IMR-90 (cell line): ENCODE measurements at regions not wholly inside any gene's neighbourhood (a gene's known extent, or its start where the extent isn't known, plus 50 kb on each side); places are given as distances from the start of the nearest gene placed in this dataset.

ENCODE experiments used
- ATAC-seq: fragments of 200-7000 bp; cut with Tn5 transposase; 2 replicates; pipeline ENCODE4 v1.9.1; 2020; ENCODE audit warnings: low read depth, mild to moderate bottlenecking, moderate library complexity
- BruUV-seq: library from RNA; stranded (reverse); fragments of 400-500 nt; replicated peaks from 2 replicates; lab custom pipeline; 2021; lab: Mats Ljungman, UMichigan
- CTCF ChIA-PET: fragments of 300-600 bp; formaldehyde crosslinking; extraction: SDS; loops from one replicate; lab custom pipeline; 2021; ENCODE audit warnings: antibody characterized with exemption; lab: Yijun Ruan, JAX
- POLR2A ChIA-PET: fragments of 300-600 bp; sonication (Branson Sonifier 250); formaldehyde crosslinking; loops from one replicate; lab custom pipeline; 2022; ENCODE audit warnings: antibody characterized with exemption; ENCODE audit not compliant: unreplicated experiment; lab: Charles Lee
- DNase-seq: peaks from one replicate; pipeline ENCODE4 v3.0.0; 2013
- H2AFZ ChIP-seq: replicated peaks from 2 replicates; pipeline ENCODE3; 2013; ENCODE audit warnings: low read length, mild to moderate bottlenecking; ENCODE audit not compliant: poor library complexity
- H2AK5ac ChIP-seq: 2 replicates; pipeline ENCODE4 v1.6.1; 2013; ENCODE audit warnings: low read depth, low read length, inconsistent platforms
- H2AK9ac ChIP-seq: replicated peaks from 2 replicates; pipeline ENCODE3; 2013; ENCODE audit warnings: mild to moderate bottlenecking, low read depth, low read length, moderate library complexity; ENCODE audit not compliant: poor library complexity
- H2BK120ac ChIP-seq: 2 replicates; pipeline ENCODE4 v1.6.1; 2013; ENCODE audit warnings: low read depth, low read length, inconsistent platforms
- H2BK15ac ChIP-seq: 3 replicates; pipeline ENCODE4 v1.6.1; 2013; ENCODE audit warnings: low read depth, low read length, inconsistent platforms
- H2BK20ac ChIP-seq: 2 replicates; pipeline ENCODE4 v1.6.1; 2013; ENCODE audit warnings: low read depth, mild to moderate bottlenecking, inconsistent platforms, low read length, moderate library complexity
- H2BK5ac ChIP-seq: 2 replicates; pipeline ENCODE4 v1.6.1; 2013; ENCODE audit warnings: mild to moderate bottlenecking, low read depth, low read length, inconsistent platforms; ENCODE audit not compliant: poor library complexity, severe bottlenecking
- H3K14ac ChIP-seq: replicated peaks from 2 replicates; pipeline ENCODE4 v1.6.1; 2013; ENCODE audit warnings: low read depth, low read length, inconsistent platforms
- H3K18ac ChIP-seq: 2 replicates; pipeline ENCODE4 v1.6.1; 2013; ENCODE audit warnings: low read depth, low read length, control low read depth
- H3K23ac ChIP-seq: 2 replicates; pipeline ENCODE4 v1.6.1; 2013; ENCODE audit warnings: low read depth, low read length, inconsistent platforms
- H3K27ac ChIP-seq: 2 replicates; pipeline ENCODE4 v1.5.1; 2013; ENCODE audit warnings: mild to moderate bottlenecking, control low read depth, low read length; ENCODE audit not compliant: insufficient read depth
- H3K27me3 ChIP-seq: 2 replicates; pipeline ENCODE4 v1.6.1; 2013; ENCODE audit warnings: low read length; ENCODE audit not compliant: control insufficient read depth, insufficient read depth
- H3K36me3 ChIP-seq: 2 replicates; pipeline ENCODE4 v1.6.1; 2013; ENCODE audit warnings: low read length, mixed read lengths; ENCODE audit not compliant: control insufficient read depth, insufficient read depth
- H3K4ac ChIP-seq: 2 replicates; pipeline ENCODE4 v1.6.1; 2013; ENCODE audit warnings: low read depth, low read length, inconsistent platforms
- H3K4me1 ChIP-seq: 2 replicates; pipeline ENCODE4 v1.6.1; 2013; ENCODE audit warnings: low read length, mixed read lengths; ENCODE audit not compliant: control insufficient read depth, insufficient read depth
- H3K4me2 ChIP-seq: 2 replicates; pipeline ENCODE4 v1.6.1; 2013; ENCODE audit warnings: low read depth, mild to moderate bottlenecking, control low read depth, low read length, moderate library complexity
- H3K4me3 ChIP-seq: 2 replicates; pipeline ENCODE4 v1.5.1; 2013; ENCODE audit warnings: low read depth, mild to moderate bottlenecking, control low read depth, low read length, moderate library complexity; ENCODE audit not compliant: insufficient read depth
- H3K56ac ChIP-seq: 2 replicates; pipeline ENCODE4 v1.6.1; 2013; ENCODE audit warnings: low read length, inconsistent platforms; ENCODE audit not compliant: insufficient read depth; ENCODE audit errors: extremely low read depth
- H3K79me1 ChIP-seq, 2 experiments: 2 replicates each; pipeline ENCODE4 v1.6.1; 2013; ENCODE audit warnings: low read length in 2 of 2, inconsistent platforms in 1 of 2, low read depth in 1 of 2
- H3K9ac ChIP-seq: 2 replicates; pipeline ENCODE4 v1.6.1; 2013; ENCODE audit warnings: low read depth, low read length, control low read depth
- H3K9me1 ChIP-seq: 2 replicates; pipeline ENCODE4 v1.6.1; 2013; ENCODE audit warnings: low read length, inconsistent platforms; ENCODE audit not compliant: insufficient read depth
- H3K9me3 ChIP-seq: 2 replicates; pipeline ENCODE4 v1.6.1; 2013; ENCODE audit warnings: low read length; ENCODE audit not compliant: control insufficient read depth, insufficient read depth
- H4K20me1 ChIP-seq: 2 replicates; pipeline ENCODE4 v1.6.1; 2013; ENCODE audit warnings: low read length, inconsistent platforms; ENCODE audit not compliant: insufficient read depth
- H4K5ac ChIP-seq: 2 replicates; pipeline ENCODE4 v1.6.1; 2013; ENCODE audit warnings: mild to moderate bottlenecking, low read depth, low read length, control low read depth
- H4K8ac ChIP-seq, 2 experiments: 2 replicates each; pipeline ENCODE4 v1.6.1; 2013; ENCODE audit warnings: low read depth in 2 of 2, low read length in 2 of 2, control low read depth in 1 of 2, inconsistent platforms in 1 of 2
- H4K91ac ChIP-seq: 2 replicates; pipeline ENCODE4 v1.6.1; 2013; ENCODE audit warnings: low read depth, low read length, inconsistent platforms; ENCODE audit not compliant: insufficient read depth
- CEBPB ChIP-seq: IDR thresholded peaks from 2 replicates; pipeline ENCODE4 v1.6.1; 2012; ENCODE audit warnings: low read depth, low read length, improper control_type of control experiment
- MAZ ChIP-seq: IDR thresholded peaks from 2 replicates; pipeline ENCODE4 v1.6.1; 2012; ENCODE audit warnings: low read depth, mild to moderate bottlenecking, low read length, improper control_type of control experiment, moderate library complexity, borderline replicate concordance
- RFX5 ChIP-seq: IDR thresholded peaks from 2 replicates; pipeline ENCODE4 v1.8.0; 2012; ENCODE audit warnings: low read depth, mild to moderate bottlenecking, low read length, moderate library complexity
- WGBS, 2 experiments: methylation state at CpG; one replicate each; pipeline versions ENCODE4 v1.1.5 to v1.1.7; 2013; ENCODE audit warnings: missing lambda C conversion rate in 2 of 2; ENCODE audit not compliant: insufficient read length in 1 of 2; ENCODE audit errors: extremely low coverage in 2 of 2; 5-methylcytosine and 5-hydroxymethylcytosine counted together
- dilution Hi-C: fragments of 300-500 bp; cut with HindIII; formaldehyde crosslinking; loops from one replicate; pipeline ENCODE4 v1.14.3; 2018; ENCODE audit warnings: low sequenced_read_pairs; ENCODE audit not compliant: unreplicated experiment
- in situ Hi-C: fragments of 300-500 bp; cut with MboI; formaldehyde crosslinking; loops from 3 replicates; pipeline ENCODE4 v1.14.3; 2019; ENCODE audit warnings: low sequenced_read_pairs, inconsistent platforms, mixed read lengths
- intact Hi-C: fragments of 100-400 bp; cut with micrococcal nuclease; formaldehyde crosslinking; loops from 2 replicates; pipeline ENCODE4 v1.10.0; 2022

- ATAC-seq (no peak), DNase-seq (no peak)
- Histone ChIP-seq H4K5ac (no peak overlapping the region), H3K9me3 (peaks cover 1% of the 10 kb centered on the region; the same call in 1 of the 2 replicates), H2AFZ (no peak overlapping the region), H2AK5ac (no peak overlapping the region), H2BK20ac (no peak overlapping the region), H3K4me1 (no peaks in the 10 kb centered on the region; the same call in 1 of the 2 replicates), H3K23ac (no peak overlapping the region), H3K9ac (no peak overlapping the region), H3K36me3 (no peaks in the 10 kb centered on the region), H3K79me1 (no peaks in the 10 kb centered on the region), H3K56ac (no peak overlapping the region), H4K20me1 (no peaks in the 10 kb centered on the region), H3K18ac (no peak overlapping the region), H2AK9ac (no peak overlapping the region), H4K91ac (no peak overlapping the region), H3K14ac (no peak overlapping the region), H2BK15ac (no peak overlapping the region), H3K4me2 (no peak overlapping the region), H3K4ac (no peak overlapping the region), H4K8ac (no peak overlapping the region), H3K4me3 (no peak overlapping the region), H3K9me1 (no peaks in the 10 kb centered on the region), H2BK120ac (no peak overlapping the region), H3K27ac (no peak overlapping the region), H3K27me3 (no peaks in the 10 kb centered on the region), H2BK5ac (no peak overlapping the region)
- ChIA-PET CTCF (no interaction called here), POLR2A (no interaction called here)
- intact Hi-C loops (no loop called here), dilution Hi-C loops (no loop called here), in situ Hi-C loops (no loop called here)
- WGBS, 2 experiments: no CpG with 5 or more reads among the region's 4 CpGs
- no TSS peak for BruUV-seq
- TF ChIP-seq RFX5 (no peak), CEBPB (no peak), MAZ (no peak)
Measured at GRCh38 chr2:150545916-150546315, 58.4 kb upstream of the RND3 start.
